ENCODE measurements at regions not wholly inside any gene's neighbourhood (a gene's known extent, or its start where the extent isn't known, plus 50 kb on each side); places are given as distances from the start of the nearest gene placed in this dataset.

DNA sequence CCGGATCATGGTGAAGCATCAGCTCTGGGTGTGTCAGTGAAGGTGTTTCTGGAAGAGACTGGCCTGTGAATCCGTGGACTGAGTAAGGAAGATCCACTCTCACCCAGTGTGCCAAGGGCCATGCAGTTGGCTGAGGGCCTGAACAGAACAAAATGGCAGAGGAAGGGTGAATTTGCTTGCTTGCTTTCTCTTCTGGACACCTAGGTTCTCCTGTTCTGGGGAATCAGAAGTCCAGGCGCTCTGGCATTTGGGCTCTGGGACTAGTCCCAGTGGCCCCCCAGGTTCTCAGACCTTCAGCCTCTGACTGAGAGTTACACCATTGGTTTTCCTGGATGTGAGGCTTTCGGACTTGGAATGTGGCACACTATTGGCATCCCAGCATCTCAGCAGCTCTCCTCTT is 1170.8 kb downstream of the TBC1D22A start:
- Histone ChIP-seq H3K4me1 (ENCODE audit: low read depth) (no peaks in the 10 kb centered on the region), H3K9me3 (ENCODE audit: low read depth) (no peaks in the 10 kb centered on the region), H3K27me3 (no peaks in the 10 kb centered on the region), H3K4me3 (no peak overlapping the region), H3K36me3 (no peaks in the 10 kb centered on the region), H3K27ac (no peak overlapping the region)
- TF ChIP-seq, protein P1, sequence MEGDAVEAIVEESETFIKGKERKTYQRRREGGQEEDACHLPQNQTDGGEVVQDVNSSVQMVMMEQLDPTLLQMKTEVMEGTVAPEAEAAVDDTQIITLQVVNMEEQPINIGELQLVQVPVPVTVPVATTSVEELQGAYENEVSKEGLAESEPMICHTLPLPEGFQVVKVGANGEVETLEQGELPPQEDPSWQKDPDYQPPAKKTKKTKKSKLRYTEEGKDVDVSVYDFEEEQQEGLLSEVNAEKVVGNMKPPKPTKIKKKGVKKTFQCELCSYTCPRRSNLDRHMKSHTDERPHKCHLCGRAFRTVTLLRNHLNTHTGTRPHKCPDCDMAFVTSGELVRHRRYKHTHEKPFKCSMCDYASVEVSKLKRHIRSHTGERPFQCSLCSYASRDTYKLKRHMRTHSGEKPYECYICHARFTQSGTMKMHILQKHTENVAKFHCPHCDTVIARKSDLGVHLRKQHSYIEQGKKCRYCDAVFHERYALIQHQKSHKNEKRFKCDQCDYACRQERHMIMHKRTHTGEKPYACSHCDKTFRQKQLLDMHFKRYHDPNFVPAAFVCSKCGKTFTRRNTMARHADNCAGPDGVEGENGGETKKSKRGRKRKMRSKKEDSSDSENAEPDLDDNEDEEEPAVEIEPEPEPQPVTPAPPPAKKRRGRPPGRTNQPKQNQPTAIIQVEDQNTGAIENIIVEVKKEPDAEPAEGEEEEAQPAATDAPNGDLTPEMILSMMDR (IDR thresholded peaks at IDR 0.05; ENCODE audit: low read depth, low read length), result no peak
- DNase-seq (ENCODE audit: low read depth in 1 of 2, low spot score in 1 of 2), result no peak

DNA sequence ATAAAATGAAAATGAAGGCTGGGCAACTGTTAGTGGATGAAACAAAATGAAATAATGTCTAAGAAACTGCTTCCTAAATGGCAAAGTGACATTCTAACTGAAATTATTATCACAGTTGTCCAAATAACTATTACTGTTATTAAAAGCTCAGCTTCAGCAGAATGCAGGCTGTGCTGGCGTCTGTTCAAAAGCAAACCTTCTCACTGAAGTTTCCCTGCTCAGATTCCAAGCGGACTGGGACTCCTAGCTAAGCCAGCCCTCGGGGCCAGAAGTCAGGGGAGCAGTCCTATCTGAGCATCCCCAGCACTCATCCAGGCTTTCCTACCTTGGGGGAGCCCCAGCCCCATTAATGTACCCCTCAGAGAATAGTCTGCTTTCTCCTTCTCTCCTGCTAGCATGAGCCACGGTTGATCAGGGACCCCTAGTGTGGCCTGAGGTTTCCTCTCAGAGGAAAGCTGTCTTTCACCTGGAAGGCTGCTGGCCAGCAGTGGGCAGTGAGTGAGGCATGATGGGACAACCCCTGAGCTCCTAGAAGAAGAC is 1167.3 kb downstream of the TBC1D22A start:
- no peak for DNase-seq (ENCODE audit: low read depth in 1 of 2, low spot score in 1 of 2)
- TF ChIP-seq, protein P1 (IDR thresholded peaks at IDR 0.05; ENCODE audit: low read depth, low read length), result no peak
- Histone ChIP-seq H3K27ac (no peak overlapping the region), H3K4me1 (ENCODE audit: low read depth) (no peaks in the 10 kb centered on the region), H3K36me3 (no peaks in the 10 kb centered on the region), H3K9me3 (ENCODE audit: low read depth) (no peaks in the 10 kb centered on the region), H3K4me3 (no peak overlapping the region), H3K27me3 (no peaks in the 10 kb centered on the region)

DNA sequence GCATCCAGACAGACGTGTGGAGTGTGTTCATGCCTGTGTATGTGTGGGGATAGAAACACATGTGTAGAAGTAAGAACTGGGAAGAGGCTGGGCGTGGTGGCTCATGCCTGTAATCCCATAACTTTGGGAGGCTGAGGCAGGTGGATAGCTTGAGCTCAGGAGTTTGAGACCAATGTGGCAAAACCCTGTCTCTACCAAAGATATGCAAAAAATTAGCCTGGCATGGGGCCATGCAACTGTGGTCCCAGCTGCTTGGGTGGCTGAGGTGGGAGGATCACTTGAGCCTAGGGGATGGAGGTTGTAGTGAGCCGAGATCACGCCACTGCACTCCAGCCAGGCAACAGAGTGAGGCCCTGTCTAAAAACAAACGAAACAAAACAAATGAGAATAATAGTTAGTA is 1166.6 kb downstream of the TBC1D22A start:
- no peak overlapping the region for H3K4me3 ChIP-seq
- TF ChIP-seq, protein P1 (IDR thresholded peaks at IDR 0.05; ENCODE audit: low read depth, low read length), result no peak
- DNase-seq (ENCODE audit: low read depth in 1 of 2, low spot score in 1 of 2), result no peak
- no peaks in the 10 kb centered on the region for H3K27me3 ChIP-seq
- no peaks in the 10 kb centered on the region for H3K4me1 ChIP-seq (ENCODE audit: low read depth)
- no peak overlapping the region for H3K27ac ChIP-seq
- H3K9me3 ChIP-seq (ENCODE audit: low read depth), result no peaks in the 10 kb centered on the region
- no peaks in the 10 kb centered on the region for H3K36me3 ChIP-seq

DNA sequence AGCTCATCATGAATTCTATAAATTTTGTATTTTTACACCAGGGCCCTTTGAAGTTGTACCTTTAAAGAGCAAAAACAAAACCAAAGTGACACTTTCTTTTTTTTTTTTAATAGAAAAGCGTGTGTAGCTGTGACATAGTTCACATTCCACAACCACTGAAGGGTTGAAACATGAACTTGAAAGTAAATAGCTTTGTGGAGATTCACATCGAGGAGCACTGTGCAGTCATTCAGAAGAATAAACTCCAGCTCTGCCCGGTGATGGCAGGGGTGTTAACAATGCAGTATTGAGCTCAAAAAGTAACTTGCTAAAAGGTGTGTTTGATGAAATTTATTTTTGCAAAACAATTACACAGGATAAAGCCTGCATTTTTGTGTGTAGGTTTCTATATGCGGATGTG is 1166.2 kb downstream of the TBC1D22A start:
- Histone ChIP-seq H3K36me3 (no peaks in the 10 kb centered on the region), H3K27ac (no peak overlapping the region), H3K27me3 (no peaks in the 10 kb centered on the region), H3K4me3 (no peak overlapping the region), H3K9me3 (ENCODE audit: low read depth) (no peaks in the 10 kb centered on the region), H3K4me1 (ENCODE audit: low read depth) (no peaks in the 10 kb centered on the region)
- no peak for DNase-seq (ENCODE audit: low read depth in 1 of 2, low spot score in 1 of 2)
- TF ChIP-seq, protein P1 (IDR thresholded peaks at IDR 0.05; ENCODE audit: low read depth, low read length), result no peak

DNA sequence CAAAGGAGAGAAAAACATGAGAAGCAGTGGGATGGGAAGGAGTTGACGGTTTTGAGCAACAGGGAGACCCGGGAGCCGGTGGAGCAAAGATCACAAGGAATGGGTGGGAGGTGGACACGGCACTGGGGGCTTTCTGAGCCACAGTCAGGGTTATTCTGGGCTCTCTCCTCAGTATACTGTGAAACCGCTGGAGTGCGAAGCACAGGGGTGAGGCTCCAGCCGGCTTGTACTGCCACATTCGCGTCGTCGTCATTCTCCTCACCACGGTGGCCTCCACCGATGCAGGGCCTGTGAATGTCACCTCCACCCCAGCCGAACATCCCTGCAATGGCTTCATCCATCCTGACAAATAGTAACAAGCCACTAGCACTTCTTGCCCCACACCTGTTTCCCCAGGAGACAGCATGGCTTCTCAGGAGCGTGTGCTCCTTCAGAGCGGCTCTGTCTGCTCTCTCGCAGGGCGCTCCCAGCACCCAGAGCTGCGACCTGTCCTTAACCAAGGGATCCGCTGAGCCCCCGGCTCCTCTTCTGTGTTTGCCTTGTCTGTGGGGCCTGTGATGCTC is 1165.3 kb downstream of the TBC1D22A start:
- DNase-seq (ENCODE audit: low read depth in 1 of 2, low spot score in 1 of 2), result no peak
- no peak overlapping the region for H3K27ac ChIP-seq
- no peak overlapping the region for H3K4me3 ChIP-seq
- H3K4me1 ChIP-seq (ENCODE audit: low read depth), result no peaks in the 10 kb centered on the region
- H3K9me3 ChIP-seq (ENCODE audit: low read depth), result no peaks in the 10 kb centered on the region
- no peaks in the 10 kb centered on the region for H3K27me3 ChIP-seq
- no peaks in the 10 kb centered on the region for H3K36me3 ChIP-seq
- TF ChIP-seq, protein P1 (IDR thresholded peaks at IDR 0.05; ENCODE audit: low read depth, low read length), result no peak
